NCI-H82 treated with DMSO at 0.1 percent for 48 hours (cell line): ENCODE measurements at regions not wholly inside any gene's neighbourhood (a gene's known extent, or its start where the extent isn't known, plus 50 kb on each side); places are given as distances from the start of the nearest gene placed in this dataset.
A peak's percentile ranks its signal among the peaks of the same experiment; 100 is the strongest.

Source experiments
- DNase-seq: peaks from one replicate; lab custom pipeline; 2025; ENCODE audit not compliant: unreplicated experiment; lab: John Stamatoyannopoulos, UW

DNA sequence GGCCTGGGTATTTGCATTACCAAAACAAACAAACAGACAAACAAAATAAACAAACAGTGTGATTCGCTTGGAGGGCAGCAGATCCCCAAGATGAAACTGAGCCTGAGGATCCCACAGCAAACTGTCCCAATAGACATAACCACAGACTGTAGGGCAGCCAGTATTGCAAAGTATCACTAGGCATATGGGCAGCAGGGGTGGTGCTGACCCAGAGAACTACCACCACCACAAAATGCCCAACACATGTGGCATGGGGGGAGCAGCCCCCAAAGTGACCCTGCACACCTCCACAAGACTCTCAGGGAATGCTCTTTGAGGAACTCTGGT lies 330.1 kb downstream of the CYRIA start:
- no peak for DNase-seq

DNA sequence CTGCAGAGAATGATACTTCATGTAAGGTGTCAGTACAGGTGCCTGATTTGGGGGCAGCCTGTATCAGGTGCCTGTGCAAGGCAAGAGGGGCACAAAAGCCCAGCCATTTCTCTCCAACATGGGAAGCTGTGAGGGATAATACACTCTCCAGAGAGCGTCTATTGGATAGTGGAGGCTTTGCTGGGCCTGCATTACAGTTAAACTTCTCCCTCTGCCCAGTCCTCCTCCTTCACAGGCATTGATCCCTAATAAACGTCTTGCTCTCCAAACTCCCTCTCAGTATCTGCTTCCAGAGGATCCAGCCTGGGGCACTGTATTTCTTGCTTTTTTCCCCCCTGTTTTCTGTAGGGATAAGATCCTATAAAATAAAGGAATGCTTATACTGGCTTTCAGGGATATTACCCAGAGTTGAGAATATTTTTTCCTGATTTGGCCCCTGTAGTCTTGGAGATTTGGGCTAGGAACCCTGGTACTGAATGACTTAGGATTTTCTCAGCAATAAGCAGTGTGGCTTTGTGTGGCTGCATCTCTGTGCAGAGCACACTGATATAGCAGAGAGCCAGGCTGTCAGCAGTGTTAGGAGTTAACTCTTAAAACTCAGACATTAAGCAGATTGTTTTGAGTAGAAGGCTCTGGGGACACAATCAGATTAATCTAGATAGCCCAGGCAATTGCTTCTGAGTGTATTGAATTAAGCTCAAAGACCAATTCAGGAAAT lies 330.6 kb downstream of the CYRIA start:
- peak; percentile 66 for DNase-seq

DNA sequence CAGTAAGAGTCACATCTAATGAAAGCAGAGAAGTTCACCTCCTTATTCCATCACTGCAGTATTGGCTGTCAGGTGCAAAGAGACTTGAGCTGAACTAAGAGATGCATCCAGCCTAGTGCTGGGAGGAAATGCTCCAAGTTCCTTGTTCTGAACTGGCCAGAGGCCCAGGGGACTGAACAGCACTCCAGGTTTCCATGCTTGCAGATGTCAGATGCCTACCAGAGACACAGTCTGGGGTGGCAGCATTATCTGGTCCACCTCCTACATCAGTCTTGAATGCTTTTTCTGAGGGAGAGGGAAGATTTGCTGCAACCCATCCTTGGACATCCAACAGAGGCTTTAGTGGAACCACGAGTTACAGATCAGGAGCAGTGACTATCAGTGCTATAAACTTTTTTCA lies 331.3 kb downstream of the CYRIA start:
- DNase-seq, result no peak

DNA sequence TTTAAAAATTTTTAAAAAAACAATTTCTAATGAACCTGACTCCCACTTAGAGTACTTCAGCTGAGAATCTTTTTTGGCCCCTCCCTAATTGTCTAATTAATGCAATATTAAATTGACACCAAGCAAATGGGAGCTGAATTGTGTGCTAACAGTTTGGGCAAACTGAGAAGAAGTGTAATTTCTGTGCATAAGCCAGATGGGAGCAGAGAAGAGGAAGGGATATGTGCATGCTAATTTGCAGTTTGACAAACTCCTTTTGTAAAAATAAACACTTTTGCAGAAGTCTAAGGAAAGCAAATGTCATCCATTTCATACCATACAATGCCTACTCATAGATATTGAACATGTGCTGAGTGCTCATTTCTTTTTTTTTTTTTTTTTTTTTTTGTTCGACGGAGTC lies 332.0 kb downstream of the CYRIA start:
- DNase-seq, result no peak

DNA sequence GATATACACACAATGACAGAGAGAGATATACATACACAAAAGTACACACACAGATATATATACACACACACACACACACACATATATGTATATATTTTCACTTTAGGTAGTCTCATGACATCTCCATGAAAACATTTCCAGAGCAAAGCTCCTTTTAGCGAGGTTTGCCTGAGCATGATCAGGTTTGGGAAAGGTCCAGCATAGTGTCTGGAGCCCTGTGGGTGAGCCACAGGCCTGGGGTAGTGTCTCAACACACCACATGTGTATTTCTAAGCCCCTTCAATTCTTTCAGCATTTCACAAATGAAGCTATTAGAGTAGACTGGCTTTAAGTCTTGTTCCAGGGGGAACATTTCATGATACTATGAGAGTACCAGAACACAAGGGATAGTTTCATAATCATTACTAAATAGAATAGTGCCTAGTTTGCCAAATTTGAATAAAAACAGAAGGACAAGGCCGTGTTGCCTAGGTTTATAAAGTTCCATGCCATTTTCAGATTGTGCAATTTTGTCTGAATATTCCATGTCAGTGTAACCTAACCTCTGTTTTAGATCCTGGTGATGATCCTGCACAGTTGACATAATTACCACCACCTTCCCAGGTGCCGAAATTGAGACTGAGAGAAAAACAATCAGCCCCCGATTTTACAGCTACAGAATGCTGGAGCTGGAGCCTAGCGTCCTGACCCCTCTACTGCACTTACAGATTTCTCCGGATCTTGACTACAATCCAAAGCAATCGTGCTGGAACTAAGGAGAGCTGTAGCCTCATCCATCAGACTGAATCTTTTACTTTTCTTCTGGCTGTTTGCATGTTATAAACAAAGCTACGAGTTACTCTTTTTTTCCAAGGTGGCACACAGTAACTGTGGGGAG lies 332.7 kb downstream of the CYRIA start:
- DNase-seq, result no peak

DNA sequence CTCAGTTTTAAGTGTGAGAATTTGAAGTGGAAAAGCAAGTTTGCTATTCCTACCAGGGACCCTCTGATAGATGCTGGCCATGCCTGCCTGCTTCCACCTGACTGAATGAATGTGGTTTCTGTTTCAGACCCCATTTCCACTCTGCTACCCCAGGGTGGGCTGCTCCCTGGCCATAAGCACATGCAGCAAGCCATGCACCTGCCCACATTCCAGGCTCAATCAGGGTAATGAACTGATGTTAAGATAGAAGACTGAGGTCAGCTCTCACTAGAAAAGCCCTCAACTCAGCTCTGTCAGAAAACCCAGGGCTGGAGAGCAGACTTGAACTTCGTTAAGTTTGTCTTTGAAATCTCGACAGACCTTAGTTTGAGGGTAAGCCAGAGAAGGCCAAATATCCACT lies 333.9 kb downstream of the CYRIA start:
- no peak for DNase-seq

DNA sequence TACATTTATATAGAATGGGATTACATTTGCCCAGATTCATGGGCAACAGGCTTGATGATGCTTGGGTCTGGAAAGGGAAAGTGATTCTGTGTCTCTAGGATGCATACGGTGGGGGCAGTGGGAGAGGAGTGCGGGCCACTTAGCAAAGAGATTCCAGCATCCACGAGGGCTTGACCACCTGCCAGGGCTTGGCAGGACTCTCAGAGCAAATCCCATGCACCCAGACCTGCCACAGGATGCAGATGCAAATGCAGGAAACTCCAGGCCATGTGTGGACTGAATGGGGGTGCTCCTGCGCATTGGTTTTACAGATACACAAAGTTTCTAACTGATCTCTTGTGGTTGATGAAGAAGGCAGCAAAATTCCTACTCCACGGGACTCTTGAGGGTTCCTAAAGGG lies 334.7 kb downstream of the CYRIA start:
- no peak for DNase-seq

DNA sequence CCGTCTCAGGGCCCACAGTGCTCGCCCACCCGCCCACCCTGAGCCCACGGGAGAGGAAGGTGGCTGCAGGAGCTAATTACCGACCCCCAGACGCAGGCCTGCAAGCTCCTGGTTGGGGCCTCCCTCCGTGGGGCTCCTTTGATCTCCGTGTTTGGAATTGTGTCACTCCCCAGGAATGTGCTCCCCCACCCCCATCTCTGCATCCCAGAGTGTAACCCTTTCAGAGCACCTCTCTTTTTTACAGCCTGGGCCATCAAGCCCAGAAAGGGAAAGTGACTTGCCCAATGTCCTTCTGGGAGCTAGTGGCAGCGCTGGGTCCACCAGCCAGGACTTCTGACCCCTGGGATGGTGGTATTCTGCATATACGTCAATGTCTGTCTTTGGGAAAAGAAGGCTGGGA lies 335.1 kb downstream of the CYRIA start:
- DNase-seq, result no peak

DNA sequence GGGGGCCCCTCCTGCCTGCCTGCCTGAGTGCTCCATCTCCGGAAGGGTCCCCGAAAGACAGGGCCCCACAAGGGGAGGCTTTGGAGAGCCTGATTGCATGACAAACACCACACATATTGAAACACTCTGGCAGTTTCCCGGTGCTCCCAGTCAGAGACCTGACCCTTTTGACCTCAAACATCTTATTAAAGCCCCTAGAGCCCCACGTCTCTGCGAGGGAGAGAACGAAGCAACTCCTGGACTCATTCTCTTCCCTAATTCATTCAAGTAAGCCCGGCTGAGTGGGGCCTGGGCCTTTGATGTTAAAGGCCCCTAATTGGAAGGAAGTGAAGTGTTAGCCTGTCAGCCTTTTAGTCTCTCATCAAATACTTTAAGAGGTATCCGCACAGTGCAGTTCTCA lies 335.6 kb downstream of the CYRIA start:
- DNase-seq, result no peak

DNA sequence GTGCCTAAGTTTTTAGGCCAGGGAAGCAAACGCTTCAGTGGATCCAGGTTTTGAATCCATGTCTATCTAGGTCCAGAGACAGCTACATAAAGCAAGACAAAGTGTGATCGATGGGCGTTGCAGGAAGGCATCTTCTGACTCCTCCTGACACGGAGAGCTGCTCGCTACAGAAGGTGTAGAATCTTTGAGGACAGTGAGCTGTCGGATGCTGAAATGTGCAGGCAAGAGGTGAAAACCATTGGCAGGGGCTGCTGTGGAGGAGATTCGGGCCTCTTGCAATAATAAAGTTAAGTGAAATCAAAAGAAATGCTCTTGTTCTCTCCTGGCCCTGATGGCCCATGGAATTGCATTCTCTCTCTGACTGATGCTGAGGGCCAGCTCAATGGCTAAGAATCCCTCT lies 336.2 kb downstream of the CYRIA start:
- DNase-seq, result no peak

DNA sequence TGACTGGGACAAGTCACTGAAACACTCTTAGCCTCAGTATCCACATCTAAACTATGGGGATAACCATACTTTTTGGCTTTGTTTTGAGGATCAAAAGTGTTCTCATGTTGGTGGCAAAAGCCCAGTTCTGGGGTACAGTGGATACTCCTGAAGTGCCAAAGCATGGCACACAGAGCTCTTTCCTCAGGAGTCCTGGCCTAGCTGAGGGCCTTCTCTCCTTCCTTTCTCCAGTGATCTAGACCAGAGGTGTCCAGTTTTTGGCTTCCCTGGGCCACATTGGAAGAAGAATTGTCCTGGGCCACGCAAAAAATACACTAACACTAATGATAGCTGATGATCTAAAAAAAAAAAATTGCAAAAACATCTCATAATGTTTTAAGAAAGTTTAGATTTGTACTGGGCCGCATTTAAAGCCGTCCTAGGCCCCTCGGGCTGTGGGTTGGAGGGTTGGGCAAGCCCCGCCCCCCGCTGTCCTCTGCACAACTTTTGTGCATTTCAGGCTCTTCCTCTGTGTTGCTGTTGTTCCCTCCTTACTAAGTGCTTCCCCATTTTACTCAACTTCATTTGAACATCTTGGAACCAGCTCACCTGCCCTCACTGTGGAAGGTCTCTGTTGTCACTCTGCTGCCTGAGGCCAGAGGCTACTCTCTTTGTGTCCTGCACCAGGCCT lies 337.0 kb downstream of the CYRIA start:
- no peak for DNase-seq

DNA sequence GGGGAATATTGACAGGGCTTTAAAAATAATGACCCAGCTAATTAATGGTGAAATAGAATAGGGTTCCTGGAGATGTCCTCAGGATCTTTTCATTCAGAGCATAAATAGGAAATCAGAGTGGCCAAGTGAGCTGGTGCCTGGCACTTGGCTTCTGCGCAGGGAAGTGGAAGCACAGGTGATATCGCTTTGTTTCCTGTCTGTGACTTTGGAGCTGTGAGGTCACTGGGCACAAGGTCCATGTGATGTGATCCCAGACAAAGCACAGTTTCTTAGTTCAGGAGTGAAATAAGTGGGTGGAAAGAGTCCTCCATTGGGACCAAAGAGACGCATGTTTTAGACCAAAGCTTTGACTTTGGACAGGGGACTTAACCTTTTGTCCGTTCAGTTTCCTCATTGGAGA lies 338.3 kb downstream of the CYRIA start:
- DNase-seq, result no peak

DNA sequence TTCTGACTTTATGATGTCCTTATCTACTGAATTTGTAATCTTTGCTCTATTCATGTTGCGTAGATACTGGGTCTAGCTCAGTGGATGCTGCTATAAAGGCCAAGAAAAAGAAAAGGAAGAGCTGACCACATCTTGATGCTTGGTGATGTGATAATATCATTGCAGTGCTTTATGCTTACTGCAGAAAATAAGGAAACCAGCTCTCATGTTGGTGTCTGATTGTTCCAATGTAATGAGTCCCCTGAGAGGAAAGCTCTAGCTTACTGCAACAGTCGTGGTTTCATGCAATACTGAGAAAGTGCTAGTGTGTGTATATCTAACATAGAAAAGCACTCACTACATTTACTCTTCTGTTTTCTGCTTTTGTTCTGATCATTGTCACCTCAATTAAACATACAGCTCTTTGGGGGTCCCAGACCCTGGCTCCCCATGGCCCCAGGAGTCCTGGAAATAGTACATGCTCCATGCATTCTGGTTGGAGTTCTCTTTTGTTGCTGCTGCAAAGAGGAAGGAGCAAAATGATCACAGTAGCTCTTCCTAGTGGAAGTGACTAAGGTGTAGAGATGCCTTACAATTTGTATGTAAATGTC lies 338.8 kb downstream of the CYRIA start:
- no peak for DNase-seq

DNA sequence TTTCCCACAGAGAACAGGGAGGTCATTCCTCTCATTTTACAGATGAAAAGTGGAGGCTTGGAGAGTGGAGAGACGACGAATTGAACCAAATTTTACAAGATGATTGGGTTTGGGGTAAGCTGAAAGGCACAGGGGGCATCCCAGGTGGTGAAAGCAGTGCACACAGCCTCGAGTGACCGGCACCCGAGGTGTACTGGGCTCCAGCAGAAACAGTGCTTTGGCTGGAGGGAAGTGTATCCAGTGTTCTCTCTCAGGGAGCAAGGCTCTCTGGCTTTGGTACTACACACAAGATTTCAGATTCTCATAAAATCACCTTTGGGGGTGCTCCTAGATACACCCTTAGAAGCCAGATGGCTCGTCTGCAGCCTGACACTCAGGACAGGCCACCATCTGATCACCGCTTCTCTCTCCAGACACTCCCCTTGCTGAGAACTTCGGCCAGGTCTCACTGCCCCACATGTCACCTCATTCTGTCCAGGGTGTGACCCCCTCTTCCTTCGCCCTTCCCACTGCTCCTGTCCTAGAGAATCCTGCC lies 339.6 kb downstream of the CYRIA start:
- DNase-seq, result no peak

DNA sequence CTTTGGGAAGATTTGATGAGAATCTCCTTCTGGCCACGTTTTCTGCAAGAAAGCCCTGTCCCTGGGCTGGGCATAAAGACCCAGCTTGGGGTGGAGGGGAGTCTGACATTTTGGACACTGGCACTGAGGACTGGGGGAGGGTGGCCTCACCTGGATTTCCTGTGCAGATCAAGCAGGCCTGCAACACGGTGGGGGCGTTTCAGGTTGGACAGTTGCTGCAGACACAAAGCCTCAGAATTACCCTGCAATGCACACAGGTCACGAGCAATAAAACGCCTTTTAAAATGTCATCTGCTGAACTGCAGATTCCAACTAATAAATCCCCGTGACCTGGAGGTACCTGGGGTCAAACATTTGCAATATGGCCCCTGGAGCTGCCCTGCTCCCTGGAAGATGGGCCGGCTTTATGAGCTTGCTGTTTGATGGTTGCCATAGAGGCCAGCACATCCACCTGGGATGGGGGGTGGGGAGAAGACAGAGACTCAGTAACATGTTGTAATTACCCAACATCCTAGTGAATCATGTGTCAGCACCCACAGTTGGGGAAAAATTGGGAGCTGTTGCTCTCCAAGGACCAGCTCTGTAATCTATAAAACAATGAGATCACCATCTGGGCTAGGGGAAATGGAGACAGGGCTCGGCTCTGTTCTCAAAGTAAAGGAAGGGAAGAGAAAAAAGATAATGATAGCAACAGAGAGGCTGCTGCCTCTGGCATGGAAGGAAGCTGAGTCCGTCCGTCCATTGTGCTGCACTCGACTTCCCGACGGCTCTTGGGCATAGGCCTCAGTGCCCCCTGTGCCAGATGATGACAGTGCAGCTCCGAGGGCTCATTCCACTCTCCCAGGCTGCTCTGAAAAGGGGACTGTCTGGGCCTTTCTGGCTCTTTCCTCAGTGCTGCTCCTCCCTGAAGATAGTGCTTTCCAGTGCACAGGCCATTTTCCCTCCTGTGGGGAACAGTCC lies 340.3 kb downstream of the CYRIA start:
- DNase-seq, result no peak

DNA sequence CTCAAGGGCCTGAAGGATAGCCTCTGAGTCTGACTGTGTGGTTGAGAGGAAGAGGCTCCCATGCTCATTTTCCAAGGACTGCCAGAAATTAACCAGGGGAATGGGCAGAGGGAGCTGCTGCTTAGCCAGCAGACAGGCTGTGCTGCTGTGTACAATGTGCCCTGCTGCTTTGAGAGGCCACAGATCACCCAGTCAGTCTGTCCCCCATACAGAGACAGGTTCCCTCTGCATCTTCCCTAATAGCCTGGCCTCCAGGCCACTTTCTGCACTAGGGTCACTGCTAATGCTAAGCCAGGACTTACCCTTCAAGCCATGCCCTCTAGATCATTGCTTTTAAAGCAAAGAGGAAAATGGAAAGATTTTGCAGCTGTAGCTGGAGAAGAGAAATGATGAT lies 341.1 kb downstream of the CYRIA start:
- DNase-seq, result no peak

DNA sequence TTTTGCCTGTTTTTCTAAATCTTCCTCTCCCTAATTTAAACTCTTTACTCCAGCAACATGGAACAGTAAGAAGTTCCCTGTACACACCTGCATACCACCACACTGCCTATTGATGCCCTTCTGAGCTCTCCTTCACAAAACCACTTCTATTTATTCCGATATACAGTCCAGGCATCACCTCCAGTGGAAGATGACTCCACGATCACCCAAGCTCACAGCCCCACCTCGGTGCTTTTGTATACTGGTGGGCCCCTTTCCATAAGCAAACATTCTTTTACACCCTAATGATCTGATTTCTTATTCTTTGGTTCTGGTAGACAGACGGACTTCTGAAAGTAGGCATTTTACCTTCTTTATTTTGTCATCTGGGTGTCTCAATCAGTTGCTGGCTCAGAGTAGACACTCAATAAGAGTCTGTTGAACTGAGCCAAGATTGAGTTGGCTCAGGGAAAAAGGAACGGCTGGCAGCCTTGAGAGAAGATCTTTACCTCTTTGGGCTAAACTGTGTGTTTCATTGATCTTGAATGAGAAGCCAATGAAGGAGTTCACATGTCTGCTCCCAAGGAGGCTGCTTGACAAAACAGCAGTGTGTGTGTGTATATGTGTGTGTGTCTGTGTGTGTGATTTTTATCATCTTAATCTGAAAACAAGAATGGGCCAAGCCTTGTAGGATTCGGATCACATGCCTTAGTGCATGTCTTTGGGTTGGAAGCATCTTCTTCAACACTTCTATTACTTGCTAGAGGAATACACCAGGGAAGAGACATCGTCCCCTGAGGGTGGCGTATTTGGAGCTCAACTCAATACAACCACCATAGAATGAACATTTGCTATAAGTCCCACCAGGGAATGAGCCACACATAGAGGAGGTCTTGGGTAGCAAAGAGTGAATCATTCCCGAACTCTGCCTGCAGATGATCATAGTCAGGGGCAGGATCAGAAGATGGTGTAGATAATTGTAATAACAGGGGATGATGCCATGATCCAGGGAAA lies 341.8 kb downstream of the CYRIA start:
- DNase-seq, result no peak

DNA sequence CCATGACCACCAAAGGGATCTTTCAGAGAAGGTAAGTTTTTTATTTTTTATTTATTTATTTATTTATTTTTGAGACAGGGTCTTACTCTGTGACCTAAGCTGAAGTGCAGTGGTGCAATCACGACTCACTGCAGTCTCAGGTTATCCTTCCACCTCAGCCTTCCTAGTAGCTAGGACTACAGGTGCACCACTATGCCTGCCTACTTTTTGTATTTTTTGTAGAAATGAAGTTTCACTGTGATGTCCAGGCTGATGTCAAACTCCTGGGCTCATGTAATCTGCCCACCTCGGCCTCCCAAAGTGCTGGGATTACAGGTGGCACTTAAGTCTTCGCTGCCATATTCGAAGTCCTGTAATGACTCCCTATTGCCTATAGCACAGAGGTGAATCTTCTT lies 342.5 kb downstream of the CYRIA start:
- DNase-seq, result no peak
